Mesothelial cell of epicardium (in vitro differentiated cells): ENCODE measurements at regions not wholly inside any gene's neighbourhood (a gene's known extent, or its start where the extent isn't known, plus 50 kb on each side); places are given as distances from the start of the nearest gene placed in this dataset.

ENCODE experiments used
- DNase-seq, 2 experiments: peaks; one replicate each; pipeline ENCODE4 v3.0.0; 2021; ENCODE audit warnings: low spot score in 2 of 2; ENCODE audit not compliant: unreplicated experiment in 2 of 2
- H3K27ac Mint-ChIP-seq: 2 replicates; pipeline ENCODE4 v1.8.0; 2021; ENCODE audit warnings: mixed read lengths
- H3K27me3 Mint-ChIP-seq: 2 replicates; pipeline ENCODE4 v1.8.0; 2021; ENCODE audit warnings: low read depth, mixed read lengths
- H3K36me3 Mint-ChIP-seq: 2 replicates; pipeline ENCODE4 v1.8.0; 2021; ENCODE audit warnings: mixed read lengths
- H3K4me1 Mint-ChIP-seq: 2 replicates; pipeline ENCODE4 v1.8.0; 2021; ENCODE audit warnings: mixed read lengths
- H3K4me3 Mint-ChIP-seq: 2 replicates; pipeline ENCODE4 v1.8.0; 2021; ENCODE audit warnings: mild to moderate bottlenecking, moderate library complexity, mixed read lengths
- H3K9me3 Mint-ChIP-seq: 2 replicates; pipeline ENCODE4 v1.8.0; 2021; ENCODE audit warnings: mixed read lengths
- TF ChIP-seq, protein P1 (sequence below): fragments of 200-600 bp; sonication (generic); IDR thresholded peaks from one replicate; pipeline ENCODE4 v1.5.0; 2021; ENCODE audit warnings: antibody characterized with exemption; ENCODE audit not compliant: unreplicated experiment

DNA sequence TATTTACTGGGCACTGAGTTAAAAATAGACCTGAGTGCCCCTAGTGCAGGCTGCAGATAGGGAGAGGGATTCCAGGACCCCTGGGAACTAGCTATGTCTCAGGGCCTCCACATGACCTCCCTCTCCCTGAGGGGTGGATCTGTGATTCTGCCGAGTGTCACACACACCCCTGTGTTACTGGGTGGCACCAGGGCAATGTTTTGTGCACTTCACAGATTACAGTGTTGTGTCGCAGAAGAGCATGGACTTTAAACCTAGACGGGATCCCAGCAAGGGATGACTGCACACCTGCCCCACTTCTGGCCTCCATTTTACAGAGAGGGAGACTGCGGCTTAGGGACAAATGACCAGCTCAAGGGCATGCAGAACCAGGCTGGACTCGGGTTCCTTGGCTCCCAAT is 65.6 kb downstream of the ZFP36L2 start:
- no peak for DNase-seq
- H3K36me3 Mint-ChIP-seq: no peaks in the 10 kb centered on the region
- TF ChIP-seq, protein P1, sequence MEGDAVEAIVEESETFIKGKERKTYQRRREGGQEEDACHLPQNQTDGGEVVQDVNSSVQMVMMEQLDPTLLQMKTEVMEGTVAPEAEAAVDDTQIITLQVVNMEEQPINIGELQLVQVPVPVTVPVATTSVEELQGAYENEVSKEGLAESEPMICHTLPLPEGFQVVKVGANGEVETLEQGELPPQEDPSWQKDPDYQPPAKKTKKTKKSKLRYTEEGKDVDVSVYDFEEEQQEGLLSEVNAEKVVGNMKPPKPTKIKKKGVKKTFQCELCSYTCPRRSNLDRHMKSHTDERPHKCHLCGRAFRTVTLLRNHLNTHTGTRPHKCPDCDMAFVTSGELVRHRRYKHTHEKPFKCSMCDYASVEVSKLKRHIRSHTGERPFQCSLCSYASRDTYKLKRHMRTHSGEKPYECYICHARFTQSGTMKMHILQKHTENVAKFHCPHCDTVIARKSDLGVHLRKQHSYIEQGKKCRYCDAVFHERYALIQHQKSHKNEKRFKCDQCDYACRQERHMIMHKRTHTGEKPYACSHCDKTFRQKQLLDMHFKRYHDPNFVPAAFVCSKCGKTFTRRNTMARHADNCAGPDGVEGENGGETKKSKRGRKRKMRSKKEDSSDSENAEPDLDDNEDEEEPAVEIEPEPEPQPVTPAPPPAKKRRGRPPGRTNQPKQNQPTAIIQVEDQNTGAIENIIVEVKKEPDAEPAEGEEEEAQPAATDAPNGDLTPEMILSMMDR: no peak
- no peak overlapping the region for H3K4me3 Mint-ChIP-seq
- H3K4me1 Mint-ChIP-seq: peaks cover 23% of the 10 kb centered on the region
- no peaks in the 10 kb centered on the region for H3K9me3 Mint-ChIP-seq
- peak overlapping the region; percentile 39 for H3K27ac Mint-ChIP-seq
- H3K27me3 Mint-ChIP-seq: no peaks in the 10 kb centered on the region

DNA sequence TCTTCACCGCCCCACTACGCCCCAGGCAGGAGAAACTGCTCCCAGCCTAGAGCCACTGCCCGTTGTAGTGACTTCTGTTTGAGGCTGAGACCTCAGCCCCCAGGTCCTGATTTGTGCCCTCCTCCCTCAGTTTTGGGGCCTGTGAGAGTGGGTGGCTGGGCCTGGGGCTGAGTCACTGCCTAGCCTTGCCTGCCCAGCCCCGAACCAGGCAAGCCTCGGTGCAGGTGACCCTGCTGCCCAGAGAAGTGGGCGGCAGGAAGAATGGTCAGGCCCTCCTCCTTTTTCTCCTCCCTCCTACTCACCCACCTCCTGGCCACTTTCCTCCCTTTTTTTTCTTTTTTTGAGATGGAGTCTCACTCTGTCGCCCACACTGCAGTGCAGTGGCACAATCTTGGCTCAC is 66.6 kb downstream of the ZFP36L2 start:
- DNase-seq: no peak
- Mint-ChIP-seq H3K4me1 (peaks cover 21% of the 10 kb centered on the region), H3K27me3 (no peaks in the 10 kb centered on the region), H3K27ac (peak overlapping the region; percentile 16), H3K4me3 (no peak overlapping the region), H3K36me3 (no peaks in the 10 kb centered on the region), H3K9me3 (no peaks in the 10 kb centered on the region)
- TF ChIP-seq, protein P1: no peak

DNA sequence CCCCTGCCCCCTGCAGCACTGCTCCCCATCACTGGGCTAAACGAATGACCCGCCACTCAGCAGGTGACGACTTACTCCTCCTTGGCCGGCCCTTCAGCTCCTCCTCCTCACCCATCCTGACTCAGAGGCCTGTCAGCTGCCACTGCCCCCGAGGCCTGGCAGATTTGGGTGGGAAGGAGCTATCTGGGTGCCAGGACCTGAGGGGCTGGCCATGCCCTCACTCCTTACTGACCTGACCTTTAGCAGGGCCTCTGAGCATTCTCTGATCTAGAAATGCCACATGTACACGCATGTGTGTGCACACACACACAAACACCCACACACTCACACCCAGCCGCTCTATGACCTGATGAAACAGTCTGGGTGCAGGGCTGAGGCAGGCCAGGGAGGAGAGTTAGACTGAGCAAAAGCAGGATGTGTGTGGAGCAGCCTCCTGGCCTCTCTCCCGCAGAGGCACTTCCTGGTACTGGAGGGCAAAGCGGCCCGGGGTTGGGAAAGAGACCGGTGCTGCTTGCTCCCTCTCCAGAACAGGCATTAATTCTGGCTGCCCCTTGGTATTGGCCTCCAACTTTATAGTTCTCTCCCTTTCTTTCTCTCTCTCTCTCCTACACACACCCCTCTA is 68.0 kb downstream of the ZFP36L2 start:
- H3K36me3 Mint-ChIP-seq: no peaks in the 10 kb centered on the region
- no peaks in the 10 kb centered on the region for H3K9me3 Mint-ChIP-seq
- TF ChIP-seq, protein P1: no peak
- DNase-seq: no peak
- peaks cover 32% of the 10 kb centered on the region for H3K4me1 Mint-ChIP-seq
- H3K4me3 Mint-ChIP-seq: no peak overlapping the region
- H3K27ac Mint-ChIP-seq: peak overlapping the region; percentile 73
- no peaks in the 10 kb centered on the region for H3K27me3 Mint-ChIP-seq

DNA sequence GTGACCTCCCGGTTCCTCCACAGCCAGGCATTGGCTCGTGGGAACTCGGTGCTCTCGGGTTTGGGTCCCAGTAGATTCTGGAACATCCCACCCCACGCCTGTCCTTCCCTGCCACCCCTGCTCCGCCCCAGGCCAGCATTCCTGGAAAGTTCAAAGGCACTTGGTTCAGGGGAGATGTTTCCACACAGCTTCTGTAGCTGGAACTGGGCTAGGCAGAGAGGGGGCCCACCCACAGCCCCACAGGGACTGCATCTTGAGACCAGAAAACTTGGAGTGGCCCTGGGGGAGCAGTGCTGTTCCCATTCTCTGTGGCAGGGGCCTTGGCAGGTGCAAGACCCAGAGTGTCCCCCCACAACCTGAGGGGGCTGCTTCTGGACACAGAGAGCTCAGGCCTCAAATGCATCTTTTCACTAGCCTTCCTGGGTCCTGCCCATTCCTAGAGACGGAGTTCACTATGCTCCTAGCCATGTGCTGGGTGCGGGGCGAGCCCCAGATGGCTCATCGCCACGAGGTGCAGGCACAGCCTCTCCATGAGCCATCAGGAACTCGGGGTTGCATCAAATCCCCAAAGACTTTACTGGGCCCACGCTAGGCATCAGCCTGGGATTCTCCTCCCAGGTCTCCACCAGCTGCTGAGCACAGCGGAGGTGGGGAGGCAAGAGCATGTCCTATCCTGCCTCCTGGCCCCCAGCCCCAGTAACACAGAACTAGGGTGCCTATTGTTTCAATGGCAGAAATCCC is 68.7 kb downstream of the ZFP36L2 start:
- H3K27me3 Mint-ChIP-seq: no peaks in the 10 kb centered on the region
- H3K4me3 Mint-ChIP-seq: no peak overlapping the region
- peaks cover 33% of the 10 kb centered on the region for H3K4me1 Mint-ChIP-seq
- no peaks in the 10 kb centered on the region for H3K36me3 Mint-ChIP-seq
- H3K9me3 Mint-ChIP-seq: no peaks in the 10 kb centered on the region
- TF ChIP-seq, protein P1: no peak
- DNase-seq: no peak
- H3K27ac Mint-ChIP-seq: no peak overlapping the region

DNA sequence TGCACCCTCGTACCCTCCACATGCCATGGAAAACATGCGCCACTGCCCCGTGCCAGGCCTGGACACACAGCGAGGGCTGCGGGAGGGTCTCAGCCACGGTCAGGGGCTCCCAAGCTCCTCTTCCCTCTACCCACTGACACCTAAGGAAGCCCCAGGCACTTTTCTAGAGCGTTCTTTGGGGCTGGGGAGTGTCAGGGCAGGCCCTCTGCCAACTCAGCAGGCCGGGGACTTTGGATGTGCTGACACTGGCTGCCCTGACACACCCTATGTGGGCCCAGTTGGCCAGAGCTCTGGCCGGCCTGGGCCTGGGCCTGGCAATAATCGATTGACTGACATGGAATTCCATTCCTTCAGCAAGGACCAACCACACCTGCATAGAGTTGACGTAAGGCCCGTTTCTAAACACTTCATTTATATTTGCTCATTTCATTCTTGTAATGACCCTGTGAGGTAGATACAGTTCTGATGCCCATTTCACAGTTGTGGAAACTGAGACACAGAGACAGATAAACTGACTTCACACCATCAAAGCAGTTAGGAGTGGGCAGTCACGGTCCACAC is 70.5 kb downstream of the ZFP36L2 start:
- H3K36me3 Mint-ChIP-seq: no peaks in the 10 kb centered on the region
- H3K27ac Mint-ChIP-seq: no peak overlapping the region
- H3K9me3 Mint-ChIP-seq: no peaks in the 10 kb centered on the region
- H3K27me3 Mint-ChIP-seq: no peaks in the 10 kb centered on the region
- DNase-seq: no peak
- peaks cover 35% of the 10 kb centered on the region for H3K4me1 Mint-ChIP-seq
- H3K4me3 Mint-ChIP-seq: no peak overlapping the region
- TF ChIP-seq, protein P1: no peak
